Activated CD8-positive, alpha-beta memory T cell treated with anti-CD3 and anti-CD28 coated beads, Interleukin-2, amount 50 U/mL, for 48 hours (primary cell): ENCODE measurements at regions not wholly inside any gene's neighbourhood (a gene's known extent, or its start where the extent isn't known, plus 50 kb on each side); places are given as distances from the start of the nearest gene placed in this dataset.
"Not testable (repeated sequence)": the region's sequence is repeated elsewhere in the genome, so short reads cannot be mapped to it uniquely, and the experiment has no call there.

Experiments
- DNase-seq: peaks from one replicate; pipeline ENCODE4 v3.0.0-alpha.2; 2020

GRCh38 chr4:117135634-117136354 is 50.4 kb upstream of the TRAM1L1 start:
- DNase-seq: no peak

DNA sequence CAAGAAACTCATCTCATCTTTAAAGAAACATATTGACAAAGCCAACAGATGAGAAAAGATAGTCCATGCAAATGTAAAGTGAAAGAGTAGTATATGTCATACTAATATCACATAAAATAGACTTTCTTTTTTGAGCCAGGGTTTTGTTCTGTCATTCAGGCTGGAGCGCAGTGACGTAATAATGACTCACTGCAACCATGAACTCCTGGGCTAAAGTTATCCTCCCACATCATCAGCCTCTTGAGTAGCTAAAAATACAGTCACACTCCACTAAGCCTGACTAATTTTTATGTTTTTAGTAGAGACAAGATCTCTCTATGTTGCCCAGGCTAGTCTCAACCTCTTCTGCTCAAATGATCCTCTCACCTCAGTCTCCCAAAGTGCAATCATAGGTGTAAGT is 51.8 kb upstream of the TRAM1L1 start:
- no peak for DNase-seq

GRCh38 chr4:117138732-117139131 is 53.4 kb upstream of the TRAM1L1 start:
- DNase-seq: not testable (repeated sequence)

- no peak for DNase-seq
Observed at GRCh38 chr4:117154251-117154650, 68.9 kb upstream of the TRAM1L1 start.

DNA sequence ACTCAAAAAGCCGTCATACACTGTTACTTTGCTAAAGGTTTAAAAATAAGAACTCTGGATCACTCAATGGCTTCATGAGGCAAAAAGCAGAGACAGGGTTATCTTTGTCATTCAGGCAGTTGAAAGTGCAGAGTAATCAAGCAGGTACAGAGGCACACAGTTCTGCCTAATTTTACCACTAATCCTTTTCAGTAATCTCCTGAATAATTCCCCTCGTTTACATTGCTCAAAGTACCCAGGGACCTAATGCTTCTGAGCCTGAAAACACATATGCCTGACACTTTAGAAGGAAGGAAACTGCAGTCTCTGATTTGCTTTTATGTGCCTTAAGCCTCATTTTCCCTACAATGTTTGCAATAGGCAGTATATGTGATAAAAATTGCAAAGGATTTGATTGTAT is 71.4 kb upstream of the TRAM1L1 start:
- DNase-seq: no peak

DNA sequence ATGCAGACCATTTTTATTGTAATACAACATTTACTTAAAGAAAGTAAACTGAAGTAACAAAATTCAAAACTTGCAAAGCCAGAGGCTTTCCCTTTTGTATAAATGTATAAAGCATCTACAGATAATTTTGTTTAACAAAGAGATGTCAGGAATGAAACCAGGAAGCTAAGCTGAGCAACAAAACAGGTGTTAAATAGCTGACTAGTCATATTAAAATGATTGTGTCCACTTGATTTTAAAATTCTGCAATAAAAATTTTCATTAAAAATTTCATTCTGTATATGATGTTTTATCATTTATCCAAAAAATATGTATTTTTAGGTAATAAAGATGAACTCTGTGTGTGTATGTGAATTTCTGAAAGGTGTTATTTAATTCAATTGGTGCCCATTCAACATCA is 72.0 kb upstream of the TRAM1L1 start:
- no peak for DNase-seq

DNA sequence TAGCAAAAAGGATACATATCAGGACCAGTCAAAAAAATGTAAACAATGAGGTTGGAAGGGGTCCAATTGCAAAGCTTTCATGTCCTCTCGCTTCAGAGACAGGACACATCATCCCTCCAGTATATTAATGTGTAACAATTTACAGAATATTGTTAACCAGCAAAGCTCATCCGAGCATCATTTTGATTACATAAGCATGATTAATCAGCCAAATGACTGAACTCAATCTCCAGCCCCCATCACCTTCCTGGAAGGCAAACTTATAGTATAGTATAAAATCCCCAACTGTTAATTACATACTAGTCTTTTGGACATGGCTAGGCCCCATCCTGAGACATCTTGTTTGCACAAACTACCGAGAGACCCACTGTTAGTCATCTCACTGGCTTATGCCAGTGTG is 77.6 kb upstream of the TRAM1L1 start:
- DNase-seq: no peak

DNA sequence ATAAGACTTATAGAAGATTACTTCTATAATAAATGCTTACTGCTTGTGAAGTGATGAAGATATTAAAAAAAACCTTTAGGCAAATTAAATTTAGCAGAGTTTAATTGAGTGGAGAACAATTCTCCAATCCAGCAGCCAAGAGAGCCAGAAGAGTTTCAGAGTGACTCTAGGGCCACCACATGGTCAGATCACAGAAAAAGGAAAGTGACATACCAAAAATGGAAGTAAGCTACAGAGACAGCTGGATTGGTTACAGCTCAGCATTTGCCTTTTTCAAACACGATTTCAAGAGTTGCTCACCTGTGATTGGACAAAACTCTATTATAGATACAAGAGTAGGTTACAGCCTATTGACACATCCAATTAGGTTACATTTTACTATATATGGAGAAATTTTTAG is 79.0 kb upstream of the TRAM1L1 start:
- no peak for DNase-seq

DNA sequence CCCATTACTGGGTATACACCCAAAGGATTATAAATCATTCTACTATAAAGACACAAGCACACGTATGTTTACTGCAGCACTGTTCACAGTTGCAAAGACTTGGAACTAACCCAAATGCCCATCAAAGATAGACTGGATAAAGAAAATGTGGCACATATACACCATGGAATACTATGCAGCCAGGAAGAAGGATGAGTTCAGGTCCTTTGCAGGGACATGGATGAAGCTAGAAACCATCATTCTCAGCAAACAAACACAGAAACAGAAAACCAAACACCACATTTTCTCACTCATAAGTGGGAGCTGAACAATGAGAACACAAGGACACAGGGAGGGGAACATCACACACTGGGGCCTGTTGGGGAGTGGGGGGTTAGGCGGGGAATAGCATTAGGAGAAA is 90.0 kb upstream of the TRAM1L1 start:
- DNase-seq: not testable (repeated sequence)

DNA sequence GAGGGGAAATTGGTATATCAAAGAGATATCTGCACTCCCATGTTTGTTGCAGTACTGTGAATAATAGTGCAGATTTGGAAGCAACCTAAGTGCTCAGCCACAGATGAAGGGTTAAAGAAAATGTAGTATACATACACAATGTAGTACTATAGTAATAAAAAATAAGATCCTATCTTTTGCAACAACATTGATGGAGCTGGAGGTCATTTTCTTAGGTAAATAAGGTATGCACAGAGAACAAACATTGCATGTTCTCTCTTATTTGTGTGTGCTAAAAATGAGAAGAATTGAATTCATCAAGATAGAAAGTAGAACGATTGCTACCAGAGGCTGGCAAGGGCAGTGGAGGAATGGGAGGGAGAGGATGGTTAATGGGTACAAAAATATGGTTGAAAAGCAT is 117.9 kb upstream of the TRAM1L1 start:
- no peak for DNase-seq

DNA sequence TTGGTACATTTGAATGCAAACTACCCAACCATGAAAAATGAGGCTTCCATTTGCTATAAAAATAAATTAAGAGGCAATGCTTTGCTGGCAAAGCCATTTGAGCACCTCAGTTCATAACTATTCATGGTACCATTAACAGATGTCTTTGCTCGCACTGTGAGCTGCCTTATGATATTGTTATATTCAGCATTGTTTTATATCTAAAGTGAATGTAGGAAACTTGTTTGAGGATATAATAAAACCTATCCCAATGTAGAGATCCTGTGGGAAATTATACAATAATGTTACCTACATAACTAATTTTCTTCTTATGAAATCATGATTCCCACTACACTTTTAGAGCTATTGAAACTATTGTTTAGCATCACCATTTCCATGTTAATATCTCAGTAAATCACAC is 125.2 kb upstream of the TRAM1L1 start:
- DNase-seq: no peak

DNA sequence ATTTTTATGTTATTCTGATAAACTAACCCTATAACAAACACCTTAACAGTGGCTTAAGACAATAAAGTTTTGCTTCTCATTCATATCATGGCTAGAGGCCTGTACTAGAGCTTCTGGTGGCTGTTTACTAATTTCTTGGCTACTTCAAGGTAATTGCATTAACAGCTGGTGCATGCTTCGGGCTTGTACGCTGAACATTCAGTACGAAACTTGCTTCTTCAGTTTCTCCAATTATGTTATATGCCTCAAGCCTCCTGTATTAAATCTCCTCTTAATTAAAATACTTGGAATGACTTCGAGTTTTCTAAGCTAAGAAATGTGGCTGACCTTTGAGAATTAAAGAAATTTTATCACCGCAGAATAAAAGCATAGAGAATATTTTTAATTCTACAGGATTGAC is 138.9 kb upstream of the TRAM1L1 start:
- DNase-seq: no peak

DNA sequence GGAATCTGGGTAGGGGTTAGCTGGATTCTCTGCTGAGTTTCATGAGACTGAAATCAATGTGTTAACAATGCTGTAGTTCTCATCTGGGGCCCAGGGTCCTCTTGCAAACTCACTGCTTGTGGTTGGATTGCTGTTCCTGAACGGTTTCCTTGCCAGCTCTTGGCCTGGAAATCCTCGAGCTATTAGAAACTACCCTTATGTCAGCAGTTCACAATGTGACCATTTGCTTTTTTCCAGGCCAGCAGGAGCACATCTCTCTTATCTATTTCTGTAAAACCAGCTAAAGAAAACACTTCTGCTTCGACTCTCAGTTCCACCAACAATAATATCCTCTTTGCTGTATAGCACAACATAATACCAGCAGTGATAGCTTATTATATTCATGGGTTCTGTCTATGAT is 140.1 kb upstream of the TRAM1L1 start:
- no peak for DNase-seq

DNA sequence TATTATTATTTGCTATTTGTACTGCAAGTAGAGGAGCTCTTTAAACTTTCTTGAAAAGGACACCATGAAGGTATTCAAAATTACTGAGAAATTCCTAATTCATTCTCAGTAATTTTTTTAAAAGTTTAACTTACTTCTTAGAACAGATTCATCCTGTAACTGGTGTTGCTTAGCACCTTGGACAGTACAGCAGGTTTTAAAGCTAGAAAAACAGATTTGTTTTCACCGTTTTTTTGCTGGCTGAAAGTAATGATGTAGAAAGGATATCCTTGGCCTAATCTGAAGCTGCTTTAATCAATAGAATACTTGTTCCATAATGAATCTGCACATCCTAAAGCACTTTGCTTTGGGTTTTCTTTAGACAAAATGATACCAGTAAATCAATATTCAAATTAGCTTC is 142.5 kb upstream of the TRAM1L1 start:
- no peak for DNase-seq

DNA sequence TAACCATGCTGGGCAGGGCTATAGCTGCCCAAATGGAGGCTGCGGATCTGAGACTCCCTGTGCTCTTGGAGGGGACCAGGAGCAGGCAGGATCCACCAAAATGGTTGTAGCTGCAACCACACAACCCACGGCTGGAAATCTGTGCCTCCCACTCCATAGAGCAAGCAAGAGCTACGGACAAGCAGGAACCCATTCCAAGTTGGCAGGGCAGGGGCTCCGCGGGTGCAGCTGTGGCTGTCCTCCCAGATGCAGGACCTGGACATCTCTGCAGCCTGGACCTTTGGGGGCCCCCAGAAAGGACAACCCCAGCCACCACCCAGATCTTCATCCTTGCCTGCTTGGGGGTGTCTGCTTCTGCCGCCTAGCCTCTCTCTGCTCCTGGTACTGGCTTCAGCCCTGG is 154.1 kb upstream of the TRAM1L1 start:
- DNase-seq: no peak

- DNase-seq: no peak
Observed at GRCh38 chr4:117249333-117249732, 164.0 kb upstream of the TRAM1L1 start.

- no peak for DNase-seq
Observed at GRCh38 chr4:117264072-117264471, 178.7 kb upstream of the TRAM1L1 start.

DNA sequence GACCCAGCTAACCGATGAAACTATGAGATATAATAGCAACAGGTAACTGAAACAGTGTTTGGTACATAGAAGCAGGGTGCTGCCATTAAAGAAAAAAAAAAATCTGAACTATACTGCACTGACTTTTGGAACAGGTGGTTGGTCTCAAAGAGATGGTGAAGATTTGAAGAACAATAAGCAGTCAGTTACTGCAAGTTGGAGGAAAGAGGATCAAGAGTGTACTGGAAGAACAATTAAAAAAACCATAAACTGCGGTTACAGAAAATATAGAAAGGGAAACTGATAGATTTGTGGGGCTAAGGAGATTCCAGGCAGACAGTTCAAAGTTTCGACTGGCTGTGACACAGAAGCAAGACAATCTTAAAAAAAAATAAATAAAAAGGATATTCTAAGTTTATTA is 181.9 kb upstream of the TRAM1L1 start:
- DNase-seq: no peak

DNA sequence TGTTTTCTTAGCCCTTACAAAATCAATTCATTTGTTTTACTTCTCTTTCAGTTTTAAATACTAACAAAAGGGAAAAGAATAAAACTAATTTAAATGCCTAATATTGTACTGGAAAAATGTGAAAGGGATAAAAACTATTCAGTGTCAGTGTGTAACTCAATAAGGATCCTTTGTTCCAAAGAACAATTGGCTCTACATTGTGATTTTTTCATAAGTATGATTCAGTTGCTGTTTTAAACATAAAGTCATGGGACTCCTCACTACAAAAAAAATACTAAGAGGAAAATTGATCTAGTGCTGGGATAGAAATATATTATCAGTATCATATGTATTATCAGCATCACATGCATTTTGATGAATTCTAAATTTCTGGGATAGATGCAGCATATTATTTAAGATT is 199.4 kb upstream of the TRAM1L1 start:
- DNase-seq: no peak

GRCh38 chr4:117293784-117294183 is 208.4 kb upstream of the TRAM1L1 start:
- DNase-seq: no peak

GRCh38 chr4:117302226-117302625 is 216.8 kb upstream of the TRAM1L1 start:
- no peak for DNase-seq

GRCh38 chr4:117311215-117311614 is 225.8 kb upstream of the TRAM1L1 start:
- DNase-seq: no peak

GRCh38 chr4:117311989-117312388 is 226.6 kb upstream of the TRAM1L1 start:
- no peak for DNase-seq

DNA sequence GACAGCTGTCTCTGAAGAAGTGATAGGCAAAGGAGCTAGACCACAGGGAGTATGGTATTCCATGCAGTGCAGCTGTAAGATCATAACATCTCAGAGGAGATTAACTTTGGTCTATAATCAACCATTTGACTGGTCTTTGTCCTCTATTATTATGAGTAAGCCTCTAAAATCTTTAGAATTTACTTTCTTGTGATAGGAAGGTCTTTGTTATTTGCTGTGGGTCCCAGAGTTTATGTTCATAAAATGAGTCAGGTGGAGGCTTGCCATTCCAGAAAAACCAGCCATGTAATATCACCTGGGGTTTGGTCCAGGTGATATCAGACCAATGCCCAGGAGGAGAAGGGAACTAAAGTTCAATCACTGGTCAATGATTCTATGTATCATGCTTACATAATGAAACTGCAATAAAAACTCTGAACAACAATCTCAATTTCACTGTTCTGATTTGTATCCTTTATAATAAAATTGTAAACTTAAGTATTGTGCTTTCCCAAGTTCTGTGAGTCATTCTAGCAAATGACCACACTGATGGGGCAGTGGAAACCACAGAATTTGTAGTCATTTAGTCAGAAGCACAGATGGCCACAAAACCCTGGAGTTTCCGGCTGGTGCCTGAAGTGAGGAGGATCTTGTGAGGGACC is 239.6 kb upstream of the TRAM1L1 start:
- DNase-seq: no peak

DNA sequence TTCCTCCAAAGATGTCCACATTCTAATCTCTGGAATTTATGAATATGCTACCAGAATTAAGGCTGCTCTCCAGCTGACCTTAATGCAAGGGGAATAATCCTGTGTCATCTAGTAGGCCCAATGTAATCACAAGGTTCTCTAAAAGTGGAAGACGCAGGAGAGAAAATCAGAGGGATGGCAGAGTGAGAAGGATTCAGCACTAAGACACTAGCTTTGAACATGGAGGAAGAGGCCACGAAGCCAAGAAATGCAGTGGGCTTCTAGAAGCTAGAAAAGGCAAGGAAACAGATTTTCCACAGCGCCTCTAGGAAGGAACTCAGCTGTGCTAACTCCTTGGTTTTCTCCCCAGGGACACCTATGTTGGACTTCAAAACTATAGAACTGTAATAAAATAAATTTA is 240.7 kb upstream of the TRAM1L1 start:
- no peak for DNase-seq
